ENCODE measurements at regions not wholly inside any gene's neighbourhood (a gene's known extent, or its start where the extent isn't known, plus 50 kb on each side); places are given as distances from the start of the nearest gene placed in this dataset.

GRCh38 chr15:31160297-31160696 lies 58.8 kb upstream of the TRPM1 start:
- TF ChIP-seq CTCF (IDR thresholded peaks at IDR 0.05), result no peak
- no peak for TF ChIP-seq POLR2AphosphoS5 (IDR thresholded peaks at IDR 0.05; ENCODE audit: insufficient read depth in 1 of 2, low read depth in 1 of 2)
